Fibroblast of lung (primary cell): ENCODE measurements at regions not wholly inside any gene's neighbourhood (a gene's known extent, or its start where the extent isn't known, plus 50 kb on each side); places are given as distances from the start of the nearest gene placed in this dataset.
A peak's percentile ranks its signal among the peaks of the same experiment; 100 is the strongest.
"Not testable (repeated sequence)": the region's sequence is repeated elsewhere in the genome, so short reads cannot be mapped to it uniquely, and the experiment has no call there.

Source experiments
- DNase-seq, 2 donors: peaks; one replicate each; pipeline versions ENCODE4 v3.0.0 to v3.0.0-alpha.2; 2010; ENCODE audit warnings: low read depth in 2 of 2
- H2AFZ ChIP-seq: 2 replicates; pipeline ENCODE4 v1.5.1; 2012; ENCODE audit warnings: low read length, control low read depth, inconsistent platforms
- H3K27ac ChIP-seq: 2 replicates; pipeline ENCODE4 v1.5.1; 2011; ENCODE audit warnings: low read length, control low read depth; ENCODE audit not compliant: insufficient read depth
- H3K27me3 ChIP-seq: 2 replicates; pipeline ENCODE4 v1.5.1; 2011; ENCODE audit warnings: mild to moderate bottlenecking, low read length; ENCODE audit not compliant: control insufficient read depth, insufficient read depth
- H3K36me3 ChIP-seq: 2 replicates; pipeline ENCODE4 v1.5.1; 2011; ENCODE audit warnings: low read length; ENCODE audit not compliant: control insufficient read depth, insufficient read depth
- H3K4me1 ChIP-seq: 2 replicates; pipeline ENCODE4 v1.5.1; 2011; ENCODE audit warnings: low read length; ENCODE audit not compliant: control insufficient read depth, insufficient read depth; ENCODE audit errors: extremely low read depth
- H3K4me2 ChIP-seq: 2 replicates; pipeline ENCODE4 v1.5.1; 2011; ENCODE audit warnings: low read length, control low read depth; ENCODE audit not compliant: insufficient read depth; ENCODE audit errors: extremely low read depth
- H3K4me3 ChIP-seq, 4 experiments: fragments of 200-600 bp in 1 of 4; sonication (generic) in 1 of 4; replicated peaks in 1 of 4; 2 replicates each; pipeline ENCODE4 v1.5.1; 2011 to 2016; ENCODE audit warnings: low read length in 4 of 4, low read depth in 3 of 4, mild to moderate bottlenecking in 3 of 4, control low read depth in 2 of 4, inconsistent platforms in 1 of 4, mixed read lengths in 1 of 4; ENCODE audit not compliant: insufficient read depth in 1 of 4; ENCODE audit errors: control extremely low read depth in 1 of 4
- H3K79me2 ChIP-seq: 2 replicates; pipeline ENCODE4 v1.5.1; 2012; ENCODE audit warnings: mild to moderate bottlenecking, low read length, inconsistent platforms; ENCODE audit not compliant: control insufficient read depth, insufficient read depth
- H3K9ac ChIP-seq: 2 replicates; pipeline ENCODE4 v1.5.1; 2011; ENCODE audit warnings: mild to moderate bottlenecking, low read length, control low read depth; ENCODE audit not compliant: insufficient read depth
- H3K9me3 ChIP-seq: 2 replicates; pipeline ENCODE4 v1.5.1; 2012; ENCODE audit warnings: low read depth, low read length; ENCODE audit not compliant: control insufficient read depth, insufficient read depth
- H4K20me1 ChIP-seq: 2 replicates; pipeline ENCODE4 v1.5.1; 2011; ENCODE audit warnings: low read length; ENCODE audit not compliant: control insufficient read depth, insufficient read depth; ENCODE audit errors: extremely low read depth
- CTCF ChIP-seq, 2 donors: IDR thresholded peaks in 1 of 2; conservative IDR thresholded peaks in 1 of 2; 1 replicate in 1 of 2; 2 replicates in 1 of 2; pipeline ENCODE4 v1.5.1; 2011 to 2012; ENCODE audit warnings: low read length in 2 of 2, control low read depth in 1 of 2, inconsistent platforms in 1 of 2, low read depth in 1 of 2, mild to moderate bottlenecking in 1 of 2
- EZH2 ChIP-seq: IDR thresholded peaks from 2 replicates; pipeline ENCODE4 v1.5.1; 2012; ENCODE audit warnings: low read length, control low read depth, mild to moderate bottlenecking; ENCODE audit errors: missing control alignments

- Histone ChIP-seq H3K27me3 (no peaks in the 10 kb centered on the region), H3K79me2 (no peaks in the 10 kb centered on the region), H4K20me1 (no peaks in the 10 kb centered on the region), H3K9me3 (no peaks in the 10 kb centered on the region), H3K4me3 (no peak overlapping the region), H3K27ac (no peak overlapping the region), H3K4me2 (no peak overlapping the region), H3K36me3 (no peaks in the 10 kb centered on the region), H2AFZ (no peak overlapping the region), H3K4me1 (no peaks in the 10 kb centered on the region), H3K9ac (no peak overlapping the region)
- no peak for DNase-seq
- TF ChIP-seq CTCF (conservative IDR thresholded peaks at IDR 0.05 in 1 of 2, IDR thresholded peaks at IDR 0.05 in 1 of 2; ENCODE audit: low read depth in 1 of 2, low read length in 2 of 2) = no peak
- no peak for TF ChIP-seq EZH2
Measured at GRCh38 chr14:37870632-37871346, 275.4 kb downstream of the TTC6 start.

- H4K20me1 ChIP-seq, H3K4me3 ChIP-seq, H3K27me3 ChIP-seq, H3K79me2 ChIP-seq, H3K27ac ChIP-seq, DNase-seq, H3K9ac ChIP-seq, H3K9me3 ChIP-seq, H3K36me3 ChIP-seq, H2AFZ ChIP-seq, H3K4me1 ChIP-seq, H3K4me2 ChIP-seq: not testable (repeated sequence)
Measured at GRCh38 chr14:37874065-37874428, 278.6 kb downstream of the TTC6 start.

- Histone ChIP-seq H3K4me3 (no peak overlapping the region), H3K36me3 (no peaks in the 10 kb centered on the region), H4K20me1 (no peaks in the 10 kb centered on the region), H3K4me2 (no peak overlapping the region), H3K9me3 (no peaks in the 10 kb centered on the region), H2AFZ (peak overlapping the region; percentile 79), H3K27ac (no peak overlapping the region), H3K4me1 (no peaks in the 10 kb centered on the region), H3K27me3 (no peaks in the 10 kb centered on the region), H3K9ac (no peak overlapping the region), H3K79me2 (no peaks in the 10 kb centered on the region)
- peak; percentile 25 to 68 for DNase-seq
- TF ChIP-seq EZH2 = no peak
- TF ChIP-seq CTCF (conservative IDR thresholded peaks at IDR 0.05 in 1 of 2, IDR thresholded peaks at IDR 0.05 in 1 of 2; ENCODE audit: low read depth in 1 of 2, low read length in 2 of 2) = peak; percentile 92 to 94
Measured at GRCh38 chr14:37874429-37875109, 279.1 kb downstream of the TTC6 start.
